ENCODE measurements at regions not wholly inside any gene's neighbourhood (a gene's known extent, or its start where the extent isn't known, plus 50 kb on each side); places are given as distances from the start of the nearest gene placed in this dataset.

DNA sequence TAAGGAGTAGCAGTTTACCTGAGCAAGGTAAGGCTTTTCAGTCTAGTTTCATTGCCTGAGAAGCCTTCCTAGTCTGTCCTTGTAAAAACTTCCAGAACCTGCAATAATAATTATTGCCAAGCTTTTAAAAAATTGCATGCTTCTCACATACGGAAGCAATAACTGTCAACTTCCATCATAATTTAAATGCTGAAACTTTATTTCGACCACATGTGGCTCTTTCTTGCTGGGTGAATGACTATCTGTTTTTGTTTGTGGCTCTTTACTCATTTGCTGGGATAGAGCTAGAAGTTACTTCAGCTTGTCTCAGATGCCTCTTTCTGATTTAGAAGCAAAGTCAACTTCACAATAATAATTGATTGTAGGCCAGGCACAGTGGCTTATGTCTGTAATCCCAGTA lies 95.9 kb upstream of the COL21A1 start:
- no peak for DNase-seq

- DNase-seq: no peak
Measured at GRCh38 chr6:56339524-56339923, 92.1 kb upstream of the COL21A1 start.

DNA sequence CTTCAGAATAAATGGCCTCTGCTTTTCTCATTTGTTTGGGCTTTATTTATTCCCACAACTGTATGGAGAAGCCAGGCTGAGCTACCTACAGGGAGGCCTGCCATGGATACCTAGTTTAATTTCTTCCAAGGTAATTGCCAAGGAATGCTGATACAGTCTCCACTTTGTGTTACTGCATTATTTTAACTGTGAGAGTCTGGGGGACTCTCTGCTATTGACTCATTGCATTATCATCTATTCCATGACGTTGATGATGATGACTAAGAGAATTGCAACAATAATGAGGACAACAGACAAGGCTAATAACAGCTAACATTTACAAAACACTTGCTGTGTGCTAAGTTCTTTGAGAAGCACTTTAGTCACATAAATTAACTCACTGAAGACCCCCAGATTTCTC lies 88.3 kb upstream of the COL21A1 start:
- DNase-seq: no peak

DNA sequence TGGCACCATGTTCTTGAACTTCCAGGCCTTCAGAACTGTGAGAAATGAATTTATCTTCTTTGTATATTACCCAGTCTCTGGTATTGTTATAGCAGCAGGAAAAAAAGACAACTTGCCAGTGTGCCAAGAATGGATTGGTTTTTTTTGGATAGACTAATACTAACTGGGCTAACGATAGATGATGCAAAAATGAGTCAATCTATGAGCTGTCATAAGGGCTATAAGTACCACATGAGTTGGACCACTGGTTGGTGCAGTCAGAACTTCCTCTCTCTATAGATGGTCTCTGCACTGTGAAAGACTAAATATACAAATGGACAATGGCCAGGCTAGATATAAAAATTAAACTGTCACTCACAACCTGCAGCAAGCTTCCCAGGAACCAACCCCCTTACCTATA lies 87.6 kb upstream of the COL21A1 start:
- no peak for DNase-seq

DNA sequence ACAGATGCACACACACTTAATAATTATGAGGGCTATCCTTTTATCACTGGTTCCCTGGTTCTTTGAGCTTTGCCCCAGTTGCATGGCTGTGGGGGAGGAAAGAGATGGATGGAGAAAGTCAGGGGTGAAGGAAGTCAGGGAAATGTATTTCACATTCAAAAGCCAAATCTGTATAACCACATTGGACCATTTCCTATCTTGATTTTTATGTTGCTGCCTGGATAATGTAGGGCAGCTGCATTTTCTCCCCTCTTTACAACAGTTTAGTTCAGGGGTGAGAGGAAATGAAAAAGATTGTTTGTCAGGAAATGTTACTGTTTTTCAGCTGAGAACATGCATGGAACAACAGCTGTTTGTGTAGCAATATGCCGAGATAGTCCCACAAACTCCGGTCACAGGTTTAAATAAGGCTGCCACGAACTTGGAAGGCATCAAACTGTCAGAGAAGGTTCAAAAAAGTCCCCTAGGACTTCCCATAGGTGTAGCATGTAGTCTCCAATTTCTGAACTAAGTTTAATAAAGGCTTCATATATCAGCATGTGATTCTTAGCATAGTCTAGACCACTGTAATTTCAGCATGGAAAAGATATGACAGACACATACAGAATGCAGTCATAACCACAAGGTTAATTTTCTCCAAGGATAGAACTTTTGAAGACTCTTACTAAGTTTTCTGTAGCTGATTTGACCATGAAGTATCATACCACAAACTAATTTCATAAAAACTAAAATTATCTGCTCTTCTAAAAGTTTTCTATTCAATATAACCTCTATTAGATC lies 82.1 kb upstream of the COL21A1 start:
- no peak for DNase-seq

- no peak for DNase-seq
Measured at GRCh38 chr6:56328728-56329090, 81.3 kb upstream of the COL21A1 start.

DNA sequence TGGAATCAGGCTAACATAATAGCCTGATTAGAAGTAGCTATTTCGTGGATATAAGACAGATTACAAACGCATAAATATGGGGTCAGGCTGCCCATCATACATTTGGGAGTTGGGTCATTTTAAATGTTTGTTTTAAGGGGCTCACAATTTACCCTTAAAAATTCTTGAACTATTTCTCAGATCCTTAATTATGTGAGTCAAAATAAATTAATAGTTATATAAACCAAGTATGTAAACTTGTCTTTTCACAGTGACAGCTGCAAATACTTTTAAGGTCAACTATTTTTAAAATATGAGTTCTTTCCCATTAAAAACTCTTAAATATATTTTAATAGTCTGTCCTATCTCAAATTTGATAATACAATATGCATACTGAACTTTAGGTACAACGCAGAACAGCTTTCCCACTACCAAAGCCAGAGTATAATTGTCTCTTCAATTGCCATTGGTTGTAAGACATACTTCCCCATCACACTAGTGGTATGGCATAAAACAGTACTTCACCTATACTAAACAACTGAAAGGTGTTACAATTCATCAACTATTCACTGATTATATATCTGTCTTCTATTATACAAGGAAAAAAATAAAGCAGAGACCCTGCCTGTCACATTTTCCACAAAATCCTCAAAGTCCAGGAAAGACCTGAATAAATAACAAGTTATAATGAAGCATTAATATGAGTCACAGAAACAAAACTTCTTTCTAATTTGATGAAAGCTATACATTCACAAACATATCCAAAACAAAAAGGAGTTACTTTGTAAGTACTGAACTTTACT lies 80.8 kb upstream of the COL21A1 start:
- no peak for DNase-seq

DNA sequence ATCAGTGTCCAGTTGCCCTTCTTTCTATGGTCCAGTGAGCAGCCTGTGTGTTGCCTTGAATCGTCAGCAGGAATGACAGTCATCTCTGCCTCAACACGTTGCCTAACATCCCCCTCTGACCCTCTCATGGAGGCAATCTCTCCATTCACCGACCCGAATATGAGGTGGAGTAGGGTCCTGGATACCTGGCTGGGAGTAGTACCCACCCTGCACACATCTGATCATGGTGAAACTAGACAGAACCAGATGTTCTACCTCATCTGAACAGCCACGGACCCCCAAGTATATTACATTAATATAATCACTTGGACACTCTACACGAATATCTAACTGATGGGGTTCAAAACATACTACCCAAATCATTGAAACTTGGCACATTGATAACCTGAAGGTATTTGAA lies 77.0 kb upstream of the COL21A1 start:
- no peak for DNase-seq

- DNase-seq: no peak
Measured at GRCh38 chr6:56318851-56319250, 71.5 kb upstream of the COL21A1 start.

DNA sequence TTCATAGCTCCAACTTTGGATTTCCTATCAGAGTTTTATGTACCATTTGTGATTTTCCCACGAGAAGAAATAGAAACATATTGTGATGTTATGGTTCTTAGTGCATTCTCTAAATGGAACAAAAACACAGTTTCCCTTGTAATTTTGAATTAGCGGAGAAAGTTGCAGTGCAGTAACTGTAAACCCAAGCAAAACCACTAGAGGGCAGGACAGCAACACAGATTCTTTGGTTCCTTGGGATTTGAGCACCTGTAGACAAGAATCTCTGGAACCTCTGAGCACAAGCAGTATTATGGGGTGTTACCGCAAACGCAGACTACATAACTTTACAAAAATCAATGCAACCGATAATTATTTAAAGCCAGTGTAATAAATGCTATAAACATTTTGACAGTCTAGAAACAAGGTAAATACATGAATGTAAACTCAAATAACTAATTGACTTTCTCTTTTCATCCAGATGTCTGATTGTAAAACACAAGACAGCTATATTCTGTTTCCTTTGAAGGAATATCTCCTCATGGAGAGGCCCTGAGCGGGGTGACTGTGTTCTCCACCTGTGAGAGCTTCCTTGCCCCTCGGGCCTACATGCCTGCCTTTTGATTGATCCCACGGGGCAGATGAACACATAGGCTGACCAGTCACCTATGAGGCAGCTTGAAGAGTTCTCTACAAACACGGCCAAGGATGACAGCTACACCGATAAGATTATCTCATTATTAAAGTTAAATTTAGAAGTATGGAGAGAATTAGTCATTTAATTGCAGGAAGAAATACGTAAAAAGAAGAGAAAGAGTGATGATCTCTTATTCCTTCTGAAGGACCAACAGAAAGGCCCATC lies 67.5 kb upstream of the COL21A1 start:
- DNase-seq: peak; percentile 16 to 28

DNA sequence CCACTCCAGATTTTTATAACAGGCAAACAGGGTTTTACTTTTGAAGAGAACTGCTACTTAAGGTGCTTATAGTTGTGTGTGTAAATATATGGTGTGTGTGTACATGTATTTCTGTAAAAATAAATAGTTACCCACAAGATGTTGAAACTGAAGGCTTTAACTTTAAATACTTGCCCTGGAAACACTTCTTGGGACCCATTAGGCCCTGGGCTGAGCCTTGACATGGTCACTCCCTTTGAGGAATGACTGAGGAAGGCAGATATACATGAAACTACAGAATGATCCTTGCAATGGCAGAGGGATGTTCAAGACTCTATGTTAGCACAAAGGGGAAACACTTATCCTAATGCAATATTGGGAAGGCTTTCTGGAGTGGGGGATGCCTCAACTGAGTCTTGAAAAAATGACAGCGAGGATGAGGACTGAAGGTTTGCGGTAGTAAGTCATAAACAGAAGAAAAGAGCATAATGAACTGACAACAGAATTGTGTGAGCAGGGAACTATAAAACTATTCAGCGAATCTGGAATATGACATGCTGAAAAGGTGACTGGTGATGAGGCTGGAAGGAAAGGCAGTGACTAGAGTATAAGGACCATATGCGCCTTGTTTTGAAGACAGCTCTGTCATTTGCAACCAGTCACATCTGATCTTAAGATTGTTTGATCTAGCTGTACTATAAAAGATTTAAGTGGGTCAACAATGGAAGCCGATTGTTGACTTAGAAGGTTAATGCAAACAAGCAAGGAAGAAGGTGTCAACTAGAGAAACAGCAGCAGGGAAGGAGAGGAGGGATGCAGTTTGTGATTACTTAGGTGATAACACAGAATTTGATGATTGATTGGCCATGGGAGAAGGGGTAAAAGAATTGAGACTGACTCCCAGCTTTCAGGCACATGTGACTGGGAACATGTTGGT lies 64.4 kb upstream of the COL21A1 start:
- no peak for DNase-seq

- DNase-seq: no peak
Measured at GRCh38 chr6:56311061-56311460, 63.7 kb upstream of the COL21A1 start.

- DNase-seq: no peak
Measured at GRCh38 chr6:56310241-56310640, 62.9 kb upstream of the COL21A1 start.

- DNase-seq: no peak
Measured at GRCh38 chr6:56299916-56300315, 52.5 kb upstream of the COL21A1 start.

GRCh38 chr6:56297022-56297989 lies 49.9 kb upstream of the COL21A1 start:
- no peak for DNase-seq
